OCI-LY1 (cell line): ENCODE measurements at regions not wholly inside any gene's neighbourhood (a gene's known extent, or its start where the extent isn't known, plus 50 kb on each side); places are given as distances from the start of the nearest gene placed in this dataset.

Source experiments
- EZH2 ChIP-seq: fragments of 200-600 bp; sonication (generic), shearing (Covaris generic); IDR thresholded peaks from 2 replicates; pipeline ENCODE4 v1.8.0; 2017; ENCODE audit warnings: borderline replicate concordance, mixed run types, mild to moderate bottlenecking, antibody characterized with exemption, low read length, moderate library complexity, mixed read lengths
- TF ChIP-seq, protein P1 (sequence below): fragments of 200-600 bp; sonication (generic), shearing (Covaris generic); IDR thresholded peaks from 2 replicates; pipeline ENCODE4 v1.5.1; 2017; ENCODE audit warnings: mild to moderate bottlenecking, antibody characterized with exemption, low read length, moderate library complexity, mixed read lengths

DNA sequence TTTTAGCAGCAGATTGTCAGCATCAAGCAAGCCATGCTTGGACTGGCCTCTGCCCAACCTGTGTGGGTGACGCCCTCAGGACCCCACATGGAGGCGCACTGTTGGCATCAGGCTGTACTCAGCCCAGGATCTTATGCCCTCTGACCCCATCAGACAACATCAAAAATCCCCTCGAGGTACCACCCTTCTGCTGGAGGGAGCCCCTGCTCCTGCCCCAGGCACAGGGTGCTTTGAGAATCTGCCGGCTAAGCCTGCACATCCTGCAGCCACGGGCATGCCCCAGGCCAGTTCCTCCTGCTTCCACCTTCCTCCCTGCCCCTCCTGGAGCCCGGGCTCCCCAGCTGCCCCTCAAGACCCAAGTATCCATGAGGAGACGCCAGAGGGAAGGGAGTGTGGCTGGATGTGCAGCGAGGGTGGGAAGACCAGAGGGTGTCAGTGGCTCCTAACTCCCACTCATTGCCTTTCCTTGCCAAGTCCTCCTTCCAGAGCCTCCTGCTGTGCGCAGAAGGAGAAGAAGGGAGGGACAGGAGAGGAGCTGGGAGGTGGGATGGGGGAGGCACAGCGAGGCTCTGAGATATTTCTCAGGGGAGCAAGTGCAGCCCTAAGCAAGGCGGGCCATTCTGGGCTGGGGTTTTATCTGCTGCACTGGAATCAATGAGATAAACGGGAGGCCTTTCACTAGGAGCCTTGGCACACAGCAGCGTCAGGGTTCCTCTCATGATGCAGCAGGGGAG is 77.4 kb upstream of the CST7 start:
- TF ChIP-seq, protein P1, sequence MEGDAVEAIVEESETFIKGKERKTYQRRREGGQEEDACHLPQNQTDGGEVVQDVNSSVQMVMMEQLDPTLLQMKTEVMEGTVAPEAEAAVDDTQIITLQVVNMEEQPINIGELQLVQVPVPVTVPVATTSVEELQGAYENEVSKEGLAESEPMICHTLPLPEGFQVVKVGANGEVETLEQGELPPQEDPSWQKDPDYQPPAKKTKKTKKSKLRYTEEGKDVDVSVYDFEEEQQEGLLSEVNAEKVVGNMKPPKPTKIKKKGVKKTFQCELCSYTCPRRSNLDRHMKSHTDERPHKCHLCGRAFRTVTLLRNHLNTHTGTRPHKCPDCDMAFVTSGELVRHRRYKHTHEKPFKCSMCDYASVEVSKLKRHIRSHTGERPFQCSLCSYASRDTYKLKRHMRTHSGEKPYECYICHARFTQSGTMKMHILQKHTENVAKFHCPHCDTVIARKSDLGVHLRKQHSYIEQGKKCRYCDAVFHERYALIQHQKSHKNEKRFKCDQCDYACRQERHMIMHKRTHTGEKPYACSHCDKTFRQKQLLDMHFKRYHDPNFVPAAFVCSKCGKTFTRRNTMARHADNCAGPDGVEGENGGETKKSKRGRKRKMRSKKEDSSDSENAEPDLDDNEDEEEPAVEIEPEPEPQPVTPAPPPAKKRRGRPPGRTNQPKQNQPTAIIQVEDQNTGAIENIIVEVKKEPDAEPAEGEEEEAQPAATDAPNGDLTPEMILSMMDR, result no peak
- no peak for TF ChIP-seq EZH2
